GM21528 (cell line): ENCODE measurements at regions not wholly inside any gene's neighbourhood (a gene's known extent, or its start where the extent isn't known, plus 50 kb on each side); places are given as distances from the start of the nearest gene placed in this dataset.
"Not testable (repeated sequence)": the region's sequence is repeated elsewhere in the genome, so short reads cannot be mapped to it uniquely, and the experiment has no call there.

Experiments
- ATAC-seq: cut with Tn5 transposase; IDR thresholded peaks from one replicate; pipeline ENCODE4 v1.9.1; 2021; ENCODE audit warnings: mild to moderate bottlenecking, moderate library complexity; ENCODE audit not compliant: unreplicated experiment, low FRiP score

GRCh38 chr4:188986271-188986689 is 847.0 kb downstream of the TRIML1 start:
- no peak for ATAC-seq

GRCh38 chr4:188987011-188987410 is 847.8 kb downstream of the TRIML1 start:
- no peak for ATAC-seq

- no peak for ATAC-seq
These were observed 848.9 kb downstream of the TRIML1 start for GRCh38 chr4:188988131-188988530.

- ATAC-seq, result no peak
These were observed 850.1 kb downstream of the TRIML1 start for GRCh38 chr4:188989371-188989770.

- no peak for ATAC-seq
These were observed 853.5 kb downstream of the TRIML1 start for GRCh38 chr4:188992706-188993105.

- ATAC-seq, result no peak
These were observed 854.6 kb downstream of the TRIML1 start for GRCh38 chr4:188993871-188994270.

- ATAC-seq, result no peak
These were observed 862.2 kb downstream of the TRIML1 start for GRCh38 chr4:189001283-189001970.

- ATAC-seq, result no peak
These were observed 862.8 kb downstream of the TRIML1 start for GRCh38 chr4:189001971-189002450.

GRCh38 chr4:189002475-189002874 is 863.2 kb downstream of the TRIML1 start:
- no peak for ATAC-seq

- ATAC-seq, result not testable (repeated sequence)
These were observed 871.4 kb downstream of the TRIML1 start for GRCh38 chr4:189010452-189011217.

- no peak for ATAC-seq
These were observed 882.6 kb downstream of the TRIML1 start for GRCh38 chr4:189021831-189022230.

- ATAC-seq, result no peak
These were observed 883.3 kb downstream of the TRIML1 start for GRCh38 chr4:189022440-189023035.

GRCh38 chr4:189029976-189030504 is 890.8 kb downstream of the TRIML1 start:
- ATAC-seq, result no peak

GRCh38 chr4:189032606-189033338 is 893.5 kb downstream of the TRIML1 start:
- ATAC-seq, result no peak

GRCh38 chr4:189033801-189034347 is 894.6 kb downstream of the TRIML1 start:
- ATAC-seq, result no peak

GRCh38 chr4:189035091-189035490 is 895.9 kb downstream of the TRIML1 start:
- ATAC-seq, result no peak

GRCh38 chr4:189035654-189036053 is 896.4 kb downstream of the TRIML1 start:
- no peak for ATAC-seq

GRCh38 chr4:189036906-189037305 is 897.7 kb downstream of the TRIML1 start:
- ATAC-seq, result no peak

GRCh38 chr4:189046642-189047041 is 894.0 kb upstream of the FRG1 start:
- no peak for ATAC-seq

- no peak for ATAC-seq
These were observed 892.6 kb upstream of the FRG1 start for GRCh38 chr4:189048119-189048518.
